AG04450 (cell line): ENCODE measurements at regions not wholly inside any gene's neighbourhood (a gene's known extent, or its start where the extent isn't known, plus 50 kb on each side); places are given as distances from the start of the nearest gene placed in this dataset.
A peak's percentile ranks its signal among the peaks of the same experiment; 100 is the strongest.

Source experiments
- CTCF ChIA-PET: fragments of 300-600, 350-600 bp; formaldehyde crosslinking; extraction: SDS; loops from one replicate; lab custom pipeline; 2022; ENCODE audit warnings: antibody characterized with exemption, inconsistent platforms; lab: Charles Lee
- POLR2A ChIA-PET: fragments of 350-600 bp; formaldehyde crosslinking; extraction: SDS; loops from one replicate; lab custom pipeline; 2021; ENCODE audit warnings: antibody characterized with exemption, inconsistent platforms; lab: Yijun Ruan, JAX
- DNase-seq: peaks from one replicate; pipeline ENCODE4 v3.0.0-alpha.2; 2011; ENCODE audit warnings: low read depth, low spot score
- H3K27ac ChIP-seq: one replicate; pipeline ENCODE4 v1.5.1; 2012; ENCODE audit warnings: low read depth, low read length, control low read depth
- H3K27me3 ChIP-seq: one replicate; pipeline ENCODE4 v1.6.0; 2012; ENCODE audit warnings: low read length; ENCODE audit not compliant: control insufficient read depth, insufficient read depth
- H3K4me3 ChIP-seq: 2 replicates; pipeline ENCODE4 v1.5.1; 2011; ENCODE audit warnings: mild to moderate bottlenecking, low read depth, low read length, control low read depth
- H3K9me3 ChIP-seq: 2 replicates; pipeline ENCODE4 v1.5.1; 2012; ENCODE audit warnings: low read length; ENCODE audit not compliant: control insufficient read depth, insufficient read depth
- CTCF ChIP-seq: IDR thresholded peaks from 2 replicates; pipeline ENCODE4 v1.5.1; 2011; ENCODE audit warnings: low read depth, low read length, control low read depth, inconsistent platforms

GRCh38 chr3:104788807-104789206, 577.9 kb upstream of the ALCAM start:
- TF ChIP-seq CTCF = no peak
- DNase-seq = no peak
- no peaks in the 10 kb centered on the region for H3K9me3 ChIP-seq
- no peak overlapping the region for H3K4me3 ChIP-seq
- no peak overlapping the region for H3K27ac ChIP-seq
- no peaks in the 10 kb centered on the region for H3K27me3 ChIP-seq
- CTCF ChIA-PET = no interaction called here
- POLR2A ChIA-PET = no interaction called here

DNA sequence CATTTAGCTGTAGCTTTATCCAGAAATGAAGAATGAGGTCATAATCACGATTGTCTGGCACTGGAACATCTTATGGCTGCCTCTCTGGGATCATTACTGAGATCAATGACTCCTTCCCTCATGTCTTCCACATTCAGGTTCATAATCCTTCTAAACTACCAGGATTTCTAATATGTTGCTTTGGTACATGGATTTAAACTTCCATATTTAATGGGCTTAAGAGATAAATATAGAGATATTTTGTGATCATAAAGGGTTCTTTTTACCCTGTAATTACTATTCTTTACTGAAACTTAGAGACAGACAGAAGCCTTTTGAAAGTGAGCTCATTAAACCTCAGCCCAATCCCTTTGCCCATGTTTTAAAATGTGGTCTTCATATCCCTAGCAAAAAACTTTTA, 575.4 kb upstream of the ALCAM start:
- POLR2A ChIA-PET = no interaction called here
- Histone ChIP-seq H3K4me3 (no peak overlapping the region), H3K9me3 (no peaks in the 10 kb centered on the region), H3K27ac (no peak overlapping the region), H3K27me3 (no peaks in the 10 kb centered on the region)
- no peak for DNase-seq
- CTCF ChIA-PET = no interaction called here
- TF ChIP-seq CTCF = no peak

GRCh38 chr3:104796556-104796955, 570.2 kb upstream of the ALCAM start:
- no peak overlapping the region for H3K4me3 ChIP-seq
- H3K27me3 ChIP-seq = no peaks in the 10 kb centered on the region
- DNase-seq = peak; percentile 47
- H3K9me3 ChIP-seq = no peaks in the 10 kb centered on the region
- ChIA-PET POLR2A (interaction anchor here (0.9 to 1.0 kb wide), 2 partner anchors 46 to 62 kb away, joined by 3 read pairs; no protein-coding TSS in a partner anchor), CTCF (no interaction called here)
- no peak overlapping the region for H3K27ac ChIP-seq
- TF ChIP-seq CTCF = no peak

- ChIA-PET CTCF (no interaction called here), POLR2A (no interaction called here)
- DNase-seq = no peak
- no peak for TF ChIP-seq CTCF
- H3K9me3 ChIP-seq = no peaks in the 10 kb centered on the region
- no peak overlapping the region for H3K27ac ChIP-seq
- H3K27me3 ChIP-seq = no peaks in the 10 kb centered on the region
- no peak overlapping the region for H3K4me3 ChIP-seq
Measured at GRCh38 chr3:104805042-104805441, 561.7 kb upstream of the ALCAM start.

- no peak overlapping the region for H3K4me3 ChIP-seq
- H3K27me3 ChIP-seq = no peaks in the 10 kb centered on the region
- DNase-seq = no peak
- no peak for TF ChIP-seq CTCF
- no peak overlapping the region for H3K27ac ChIP-seq
- H3K9me3 ChIP-seq = no peaks in the 10 kb centered on the region
- ChIA-PET POLR2A (no interaction called here), CTCF (no interaction called here)
Measured at GRCh38 chr3:104805508-104805907, 561.2 kb upstream of the ALCAM start.
